ENCODE measurements at regions not wholly inside any gene's neighbourhood (a gene's known extent, or its start where the extent isn't known, plus 50 kb on each side); places are given as distances from the start of the nearest gene placed in this dataset.

DNA sequence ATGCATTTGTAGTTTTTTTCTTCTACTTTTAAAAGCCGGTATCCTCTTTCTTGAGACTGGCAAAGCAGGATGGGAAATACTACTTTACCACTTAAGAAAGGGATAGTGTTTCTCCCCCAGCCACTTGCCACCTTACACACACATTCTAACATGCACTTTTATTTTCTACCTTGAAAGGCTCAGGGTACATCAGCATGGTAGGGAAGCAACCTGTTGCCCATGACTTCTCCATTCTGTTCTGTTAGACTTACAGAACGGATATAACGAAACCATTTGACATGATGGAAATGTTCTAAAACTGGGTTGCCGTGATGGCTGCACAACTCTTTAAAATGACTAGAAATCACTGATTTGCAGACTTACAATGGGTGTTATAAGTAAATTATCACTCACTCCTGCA lies 405.5 kb downstream of the SHQ1 start:
- peaks cover 38 to 41% of the 10 kb centered on the region in 2 experiments for H4K20me1 ChIP-seq (replicated peaks in 1 of 2; ENCODE audit: control insufficient read depth in 1 of 2, insufficient read depth in 2 of 2, low read length in 2 of 2)
- CTCF ChIA-PET (ENCODE audit: partially characterized antibody), result interaction anchor here (1.0 kb wide), 1 partner anchor 18 kb away, joined by 3 read pairs; no protein-coding TSS in a partner anchor

More for the DNA sequence above, 405.5 kb downstream of the SHQ1 start:
- WGBS, 2 experiments (ENCODE audit: extremely low coverage in 1 of 2, insufficient coverage in 1 of 2, insufficient read length in 1 of 2, insufficient replicate concordance in 2 of 2, low coverage in 1 of 2, low lambda C conversion rate in 2 of 2, missing lambda C conversion rate in 1 of 2), result 92% methylated on average over 4 of the region's 4 CpGs; no CpG with 5 or more reads in 1 of the 2 experiments
- Histone ChIP-seq H3K4me2 (ENCODE audit: insufficient read depth in 1 of 2, low read depth in 2 of 2, low read length in 2 of 2) (peak overlapping the region in 1 of 2 experiments; percentile 18; a peak in 1 of 4 replicates), H3K27me3 (replicated peaks in 1 of 4; ENCODE audit: control insufficient read depth in 3 of 4, extremely low read depth in 1 of 4, insufficient read depth in 3 of 4, low read length in 3 of 4) (peaks cover 0 to 5% (median 2%) of the 10 kb centered on the region in 4 experiments; a peak in 2 of 7 replicates), H3K4me3 (ENCODE audit: extremely low read depth in 1 of 4, insufficient read depth in 2 of 4, low read depth in 3 of 4, low read length in 4 of 4) (no peak overlapping the region), H3K23me2 (ENCODE audit: low read depth, low read length) (no peaks in the 10 kb centered on the region; the same call in 1 of the 2 replicates), H2BK5ac (ENCODE audit: low read depth, low read length) (0 out of 2 replicates have a peak overlapping the region, but pooled peaks have one; percentile 18), H4K91ac (replicated peaks; ENCODE audit: insufficient read length, low read length) (no peak overlapping the region), H3K27ac (ENCODE audit: low read depth, low read length) (no peak overlapping the region), H3K4ac (replicated peaks; ENCODE audit: insufficient read length, low read depth, low read length) (no peak overlapping the region), H2BK20ac (ENCODE audit: low read length) (no peak overlapping the region), H3K79me2 (ENCODE audit: control insufficient read depth in 1 of 2, insufficient read depth in 2 of 2, low read length in 2 of 2) (peaks cover 63 to 89% of the 10 kb centered on the region in 2 experiments), H3K23ac (ENCODE audit: insufficient read length) (no peak overlapping the region), H2AK5ac (ENCODE audit: low read depth, low read length) (no peak overlapping the region), H2AFZ (ENCODE audit: low read length) (no peak overlapping the region), H3K14ac (ENCODE audit: insufficient read length) (no peak overlapping the region), H2BK15ac (ENCODE audit: low read length) (no peak overlapping the region), H2BK12ac (ENCODE audit: low read depth, low read length) (no peak overlapping the region), H3K79me1 (ENCODE audit: low read depth, low read length) (peaks cover 6% of the 10 kb centered on the region; the same call in 1 of the 2 replicates), H3K36me3 (ENCODE audit: control insufficient read depth in 2 of 4, insufficient read depth in 4 of 4, low read length in 3 of 4) (peaks cover 0 to 21% (median 0%) of the 10 kb centered on the region in 4 experiments; a peak in 3 of 8 replicates), H3K56ac (replicated peaks; ENCODE audit: insufficient read length, low read depth, low read length) (no peak overlapping the region), H2BK120ac (replicated peaks; ENCODE audit: low read depth, low read length) (no peak overlapping the region), H3K4me1 (replicated peaks in 1 of 4; ENCODE audit: control insufficient read depth in 3 of 4, insufficient read depth in 4 of 4, low read length in 3 of 4) (peaks cover 4 to 13% (median 5%) of the 10 kb centered on the region in 4 experiments; a peak in 6 of 7 replicates), H4K5ac (ENCODE audit: insufficient read length, low read depth, low read length) (no peak overlapping the region), H3K9ac (replicated peaks in 1 of 4; ENCODE audit: extremely low read depth in 1 of 4, low read depth in 3 of 4, low read length in 3 of 4) (no peak overlapping the region), H3K9me3 (ENCODE audit: insufficient read depth in 2 of 2, low read depth in 1 of 2, low read length in 1 of 2) (no peaks in the 10 kb centered on the region), H4K8ac (ENCODE audit: extremely low read depth, insufficient read depth, low read length) (no peak overlapping the region), H3K18ac (ENCODE audit: extremely low read depth, low read length) (no peak overlapping the region)
- FAIRE-seq, result no peak
- no peak for DNase-seq (ENCODE audit: low read depth in 1 of 2, low spot score in 2 of 2)
- TF ChIP-seq RAD21 (IDR thresholded peaks at IDR 0.05 in 1 of 2, conservative IDR thresholded peaks at IDR 0.05 in 1 of 2; ENCODE audit: low read depth in 2 of 2, low read length in 2 of 2) (no peak), CTBP2 (IDR thresholded peaks at IDR 0.05; ENCODE audit: borderline replicate concordance, insufficient read depth, insufficient read length, low read length) (no peak), SRF (IDR thresholded peaks at IDR 0.05; ENCODE audit: low read depth, low read length) (no peak), SIX5 (IDR thresholded peaks at IDR 0.05; ENCODE audit: low read depth, low read length) (no peak), TAF7 (optimal IDR thresholded peaks at IDR 0.05; ENCODE audit: borderline replicate concordance, low read depth, low read length) (no peak), SP1 (IDR thresholded peaks at IDR 0.05; ENCODE audit: low read depth, low read length) (no peak), SIRT6 (IDR thresholded peaks at IDR 0.05; ENCODE audit: low read length) (no peak), EZH2 (IDR thresholded peaks at IDR 0.05; ENCODE audit: low read depth, low read length, severe bottlenecking) (no peak), POU5F1 (IDR thresholded peaks at IDR 0.05; ENCODE audit: low read depth, low read length) (no peak), KDM5A (IDR thresholded peaks at IDR 0.05; ENCODE audit: low read length) (no peak), TEAD4 (IDR thresholded peaks at IDR 0.05; ENCODE audit: low read depth, low read length) (no peak), CEBPB (IDR thresholded peaks at IDR 0.05; ENCODE audit: low read depth, low read length) (no peak), HDAC6 (IDR thresholded peaks at IDR 0.05; ENCODE audit: low read depth, low read length) (no peak), JUN (IDR thresholded peaks at IDR 0.05; ENCODE audit: low read depth, low read length) (no peak), RBBP5 (IDR thresholded peaks at IDR 0.05; ENCODE audit: borderline replicate concordance, low read depth, low read length) (no peak)
- POLR2A ChIA-PET (ENCODE audit: partially characterized antibody), result no interaction called here

All from H1 (cell line).